GM13977 (cell line): ENCODE measurements at regions not wholly inside any gene's neighbourhood (a gene's known extent, or its start where the extent isn't known, plus 50 kb on each side); places are given as distances from the start of the nearest gene placed in this dataset.
"Not testable (repeated sequence)": the region's sequence is repeated elsewhere in the genome, so short reads cannot be mapped to it uniquely, and the experiment has no call there.

Experiments used
- DNase-seq: peaks from one replicate; pipeline ENCODE4 v3.0.0; 2012; ENCODE audit warnings: low spot score
- in situ Hi-C: fragments of 300-500 bp; cut with MboI; formaldehyde crosslinking; loops from one replicate; pipeline ENCODE4 v1.12.0; 2022; ENCODE audit warnings: low sequenced_read_pairs, low pct_unique_long_range_greater_than_20kb, mixed read lengths, inconsistent platforms; ENCODE audit not compliant: unreplicated experiment
- TF ChIP-seq, protein P1 (sequence below): IDR thresholded peaks from 2 replicates; pipeline ENCODE4 v1.5.1; 2012; ENCODE audit warnings: mild to moderate bottlenecking, control low read depth; ENCODE audit not compliant: insufficient read depth; ENCODE audit errors: extremely low read depth, missing control alignments

DNA sequence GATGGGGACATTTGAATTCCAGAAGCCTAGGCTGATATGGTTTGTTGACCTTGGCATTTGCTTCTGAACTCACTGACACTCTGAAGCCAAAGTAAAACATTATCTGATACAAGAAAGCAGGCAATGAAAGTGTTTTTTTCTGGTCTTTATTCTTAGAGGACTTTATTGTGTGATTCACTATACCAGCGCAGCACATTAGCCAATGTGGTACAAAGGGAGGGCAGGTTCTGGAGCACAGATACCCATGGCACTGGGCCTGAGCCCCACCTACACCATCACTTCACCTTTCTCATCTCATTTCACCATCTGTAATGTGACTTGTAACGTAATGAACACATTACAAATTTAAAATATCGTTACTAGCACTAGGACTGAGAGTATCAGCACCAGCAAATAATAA lies 89.7 kb upstream of the ZNF366 start:
- TF ChIP-seq, protein P1, sequence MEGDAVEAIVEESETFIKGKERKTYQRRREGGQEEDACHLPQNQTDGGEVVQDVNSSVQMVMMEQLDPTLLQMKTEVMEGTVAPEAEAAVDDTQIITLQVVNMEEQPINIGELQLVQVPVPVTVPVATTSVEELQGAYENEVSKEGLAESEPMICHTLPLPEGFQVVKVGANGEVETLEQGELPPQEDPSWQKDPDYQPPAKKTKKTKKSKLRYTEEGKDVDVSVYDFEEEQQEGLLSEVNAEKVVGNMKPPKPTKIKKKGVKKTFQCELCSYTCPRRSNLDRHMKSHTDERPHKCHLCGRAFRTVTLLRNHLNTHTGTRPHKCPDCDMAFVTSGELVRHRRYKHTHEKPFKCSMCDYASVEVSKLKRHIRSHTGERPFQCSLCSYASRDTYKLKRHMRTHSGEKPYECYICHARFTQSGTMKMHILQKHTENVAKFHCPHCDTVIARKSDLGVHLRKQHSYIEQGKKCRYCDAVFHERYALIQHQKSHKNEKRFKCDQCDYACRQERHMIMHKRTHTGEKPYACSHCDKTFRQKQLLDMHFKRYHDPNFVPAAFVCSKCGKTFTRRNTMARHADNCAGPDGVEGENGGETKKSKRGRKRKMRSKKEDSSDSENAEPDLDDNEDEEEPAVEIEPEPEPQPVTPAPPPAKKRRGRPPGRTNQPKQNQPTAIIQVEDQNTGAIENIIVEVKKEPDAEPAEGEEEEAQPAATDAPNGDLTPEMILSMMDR: no peak
- in situ Hi-C loops: no loop called here
- no peak for DNase-seq

DNA sequence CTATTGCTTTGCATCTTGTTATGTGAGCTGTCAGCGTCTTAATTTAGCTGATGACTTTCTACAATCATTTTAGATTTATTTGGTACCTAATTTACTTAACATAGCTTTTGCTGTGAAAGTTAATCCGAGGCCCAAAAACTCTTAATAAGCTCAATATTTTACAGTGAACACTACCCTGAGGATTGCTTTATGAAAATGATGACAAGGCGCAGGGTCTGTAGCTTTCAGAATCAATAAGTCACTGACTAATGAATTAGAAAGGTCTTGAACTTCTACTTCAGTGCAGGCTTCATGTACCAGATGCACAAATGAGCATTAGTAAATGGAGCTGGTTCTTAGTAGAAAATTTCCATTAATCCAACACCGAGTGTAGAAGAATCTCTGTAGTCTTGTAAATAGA lies 81.4 kb upstream of the ZNF366 start:
- no peak for DNase-seq
- in situ Hi-C loops: no loop called here
- TF ChIP-seq, protein P1: no peak

DNA sequence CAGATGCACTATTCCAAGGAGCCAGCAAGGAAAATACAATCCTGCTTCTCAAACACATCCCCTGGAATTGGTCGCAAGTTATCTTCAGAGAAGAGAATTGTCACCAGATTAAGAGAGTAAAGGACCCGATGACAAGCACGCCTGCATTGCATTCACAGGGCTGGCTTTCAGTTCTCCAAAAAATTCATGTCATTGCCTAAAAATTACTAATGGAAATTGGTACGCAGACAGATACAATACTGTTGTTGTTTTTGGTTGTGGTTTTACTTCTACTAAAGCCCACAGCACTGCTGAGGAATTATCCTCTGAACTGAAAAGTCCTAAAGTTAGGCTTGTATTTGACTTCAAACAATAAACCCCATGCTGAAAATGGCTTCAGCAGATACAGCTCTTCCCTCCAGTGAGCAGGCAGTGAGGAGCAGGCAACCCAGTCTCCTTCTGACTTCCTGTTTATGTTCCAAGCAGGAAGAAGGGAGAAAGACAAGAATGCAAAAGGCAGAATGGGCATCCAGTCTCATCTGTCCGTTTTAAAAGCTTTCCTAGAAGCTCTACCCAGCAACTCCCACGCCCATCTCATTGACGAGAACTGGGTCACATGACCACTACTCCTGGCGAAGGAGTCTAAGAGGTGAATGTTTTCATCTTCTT lies 80.6 kb upstream of the ZNF366 start:
- TF ChIP-seq, protein P1: no peak
- in situ Hi-C loops: no loop called here
- DNase-seq: no peak

DNA sequence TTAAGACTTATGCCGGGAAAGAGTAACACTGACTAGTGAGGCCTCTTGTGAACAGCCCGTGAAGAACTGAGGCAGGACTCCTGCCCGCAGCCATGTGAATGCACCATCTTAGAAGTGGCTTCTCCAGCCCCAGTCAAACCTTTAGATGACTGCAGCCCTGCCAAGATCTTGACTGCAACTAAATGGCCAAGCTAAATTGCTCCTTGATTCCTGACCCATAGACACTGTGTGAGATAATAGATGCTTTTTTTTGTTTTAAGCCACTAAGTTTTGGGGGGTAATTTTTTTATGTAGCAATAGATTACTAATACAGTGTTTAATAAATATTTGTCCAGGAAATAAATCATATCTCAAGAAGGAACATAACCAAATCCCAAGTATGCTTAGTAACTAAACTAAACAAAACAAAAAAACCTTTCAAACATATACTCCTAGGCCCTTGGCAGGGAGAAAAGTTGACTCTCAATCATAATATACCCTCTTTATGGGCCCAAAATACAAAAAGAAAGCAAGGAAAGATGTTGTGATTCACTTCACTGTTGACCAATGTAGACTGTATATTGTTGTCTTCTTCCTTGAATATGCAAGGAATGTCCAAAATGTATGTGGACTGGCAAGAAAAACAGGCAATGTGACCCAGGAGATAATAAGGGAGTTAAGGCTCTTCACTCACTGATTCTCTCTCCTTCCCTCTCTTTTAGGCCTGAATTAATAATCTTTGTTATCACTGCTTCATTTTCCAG lies 79.7 kb upstream of the ZNF366 start:
- TF ChIP-seq, protein P1: no peak
- in situ Hi-C loops: no loop called here
- DNase-seq: no peak

DNA sequence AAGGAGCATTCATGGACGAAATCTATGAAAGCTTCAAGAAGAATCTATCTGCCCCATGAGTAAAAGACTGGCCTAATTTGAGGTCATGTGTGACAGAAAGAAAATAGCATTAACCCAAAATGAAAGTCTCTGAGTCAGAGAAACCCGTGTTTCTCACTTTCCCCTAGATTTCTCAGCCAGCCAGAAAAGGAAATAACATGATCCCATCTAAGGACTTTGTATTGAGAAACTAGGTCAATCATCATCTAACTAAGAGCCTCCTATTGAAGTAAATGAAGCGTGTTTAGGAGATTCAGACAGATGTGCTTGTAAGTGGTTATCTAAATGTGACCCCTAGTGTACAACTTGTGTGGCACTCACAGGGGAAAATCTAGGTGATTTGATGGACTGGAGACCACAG lies 77.3 kb upstream of the ZNF366 start:
- in situ Hi-C loops: no loop called here
- peak; percentile 60 for DNase-seq
- TF ChIP-seq, protein P1: peak; percentile 47

DNA sequence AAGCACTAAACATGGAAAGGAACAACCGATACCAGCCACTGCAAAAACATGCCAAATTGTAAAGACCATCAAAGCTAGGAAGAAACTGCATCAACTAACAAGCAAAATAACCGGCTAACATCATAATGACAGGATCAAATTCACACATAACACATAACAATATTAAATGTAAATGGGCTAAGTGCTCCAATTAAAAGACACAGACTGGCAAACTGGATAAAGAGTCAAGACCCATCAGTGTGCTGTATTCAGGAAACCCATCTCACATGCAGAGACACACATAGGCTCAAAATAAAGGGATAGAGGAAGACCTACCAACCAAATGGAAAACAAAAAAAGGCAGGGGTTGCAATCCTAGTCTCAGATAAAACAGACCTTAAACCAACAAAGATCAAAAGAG lies 72.1 kb upstream of the ZNF366 start:
- in situ Hi-C loops, DNase-seq: not testable (repeated sequence)

DNA sequence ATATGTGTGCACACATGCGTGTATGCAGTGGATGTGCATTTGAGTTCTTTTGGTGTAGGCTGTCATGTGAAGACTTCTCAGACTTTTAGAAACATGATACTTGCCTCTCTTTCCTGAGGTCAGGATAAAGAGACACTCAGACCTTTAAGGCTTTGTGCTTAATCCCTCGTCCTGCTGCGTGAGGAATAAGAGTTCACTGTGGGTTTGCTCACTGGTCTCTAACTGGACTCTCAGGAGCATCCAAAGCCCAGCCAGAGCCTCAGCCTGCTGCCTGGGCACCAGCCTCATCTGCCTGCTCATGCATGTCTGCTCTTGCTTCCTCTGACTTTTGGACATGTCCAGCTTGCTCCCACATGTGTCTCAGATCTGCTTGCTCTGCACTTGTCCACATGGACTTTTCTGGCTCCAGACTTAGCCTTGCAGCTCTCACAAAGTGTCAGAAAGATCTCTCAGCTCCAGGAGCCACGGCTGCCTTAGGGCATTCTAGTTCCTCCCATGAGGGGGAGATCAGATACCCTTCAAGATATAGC lies 65.1 kb upstream of the ZNF366 start:
- in situ Hi-C loops: no loop called here
- DNase-seq: no peak
- TF ChIP-seq, protein P1: no peak
